OCI-LY7 (cell line): ENCODE measurements at regions not wholly inside any gene's neighbourhood (a gene's known extent, or its start where the extent isn't known, plus 50 kb on each side); places are given as distances from the start of the nearest gene placed in this dataset.

Experiments used
- BruUV-seq: library from RNA; stranded (reverse); fragments of 400-500 nt; replicated peaks from 2 replicates; lab custom pipeline; 2021; lab: Mats Ljungman, UMichigan
- CTCF ChIA-PET: fragments of 300-600 bp; sonication (Branson Sonifier 250); formaldehyde crosslinking; loops from one replicate; lab custom pipeline; 2022; ENCODE audit warnings: antibody characterized with exemption; ENCODE audit not compliant: unreplicated experiment; lab: Charles Lee
- POLR2A ChIA-PET: fragments of 300-600 bp; sonication (Branson Sonifier 250); formaldehyde crosslinking; loops from one replicate; lab custom pipeline; 2022; ENCODE audit warnings: antibody characterized with exemption; lab: Charles Lee
- DNase-seq: peaks from one replicate; pipeline ENCODE4 v3.0.0-alpha.2; 2015; ENCODE audit warnings: low spot score
- H2AFZ ChIP-seq: fragments of 200-600 bp; sonication (generic), shearing (Covaris generic); 2 replicates; pipeline ENCODE4 v1.6.1; 2014; ENCODE audit warnings: mild to moderate bottlenecking, antibody characterized with exemption, low read length, moderate library complexity
- H3K27ac ChIP-seq: fragments of 200-600 bp; sonication (generic); 2 replicates; pipeline ENCODE4 v1.5.1; 2014; ENCODE audit warnings: mixed run types, low read depth, mild to moderate bottlenecking, moderate library complexity, low read length, inconsistent platforms; ENCODE audit not compliant: poor library complexity, severe bottlenecking
- H3K36me3 ChIP-seq: fragments of 200-600 bp; sonication (generic); 2 replicates; pipeline ENCODE4 v1.6.1; 2014; ENCODE audit warnings: mild to moderate bottlenecking, antibody characterized with exemption, low read length, moderate library complexity, mixed read lengths; ENCODE audit not compliant: insufficient read depth
- H3K4me1 ChIP-seq: fragments of 200-600 bp; sonication (generic); 2 replicates; pipeline ENCODE4 v1.5.1; 2014; ENCODE audit warnings: mild to moderate bottlenecking, low read length; ENCODE audit not compliant: insufficient read depth, poor library complexity, severe bottlenecking
- H3K4me2 ChIP-seq: fragments of 200-600 bp; sonication (generic); 2 replicates; pipeline ENCODE4 v1.6.1; 2014; ENCODE audit warnings: mild to moderate bottlenecking, low read length
- H3K4me3 ChIP-seq: fragments of 200-600 bp; sonication (generic); 2 replicates; pipeline ENCODE4 v1.5.1; 2014; ENCODE audit warnings: mild to moderate bottlenecking, low read depth, low read length; ENCODE audit not compliant: poor library complexity, severe bottlenecking
- H3K79me2 ChIP-seq: fragments of 200-600 bp; sonication (generic); 2 replicates; pipeline ENCODE4 v1.6.1; 2016; ENCODE audit warnings: low read depth, mild to moderate bottlenecking, low read length, moderate library complexity, mixed read lengths; ENCODE audit not compliant: insufficient read depth
- H3K9me2 ChIP-seq: fragments of 200-600 bp; sonication (generic); 2 replicates; pipeline ENCODE4 v1.6.1; 2016; ENCODE audit warnings: mild to moderate bottlenecking, low read length, mixed read lengths; ENCODE audit not compliant: insufficient read depth
- H3K9me3 ChIP-seq: fragments of 200-600 bp; sonication (generic); 2 replicates; pipeline ENCODE4 v1.6.1; 2014; ENCODE audit warnings: mild to moderate bottlenecking, mixed run types, low read length, mixed read lengths
- H4K20me1 ChIP-seq: fragments of 200-600 bp; sonication (generic); 2 replicates; pipeline ENCODE4 v1.6.1; 2014; ENCODE audit warnings: mild to moderate bottlenecking, antibody characterized with exemption, low read length, moderate library complexity, mixed read lengths; ENCODE audit not compliant: insufficient read depth
- CTCF ChIP-seq: fragments of 200-600 bp; sonication (generic); conservative IDR thresholded peaks from 2 replicates; pipeline ENCODE4 v1.5.1; 2014; ENCODE audit warnings: mild to moderate bottlenecking, antibody characterized with exemption, low read length, moderate library complexity, mixed read lengths
- EZH2phosphoT487 ChIP-seq: fragments of 200-600 bp; sonication (generic); IDR thresholded peaks from 2 replicates; pipeline ENCODE4 v1.6.1; 2018; ENCODE audit warnings: low read depth, borderline replicate concordance, mild to moderate bottlenecking, mixed run types, antibody characterized with exemption, low read length, moderate library complexity, mixed read lengths
- intact Hi-C: fragments of 100-400 bp; cut with micrococcal nuclease; formaldehyde crosslinking; loops from one replicate; pipeline ENCODE4 v1.10.0; 2022; ENCODE audit not compliant: unreplicated experiment

- H2AFZ ChIP-seq: no peak overlapping the region
- ChIA-PET POLR2A (no interaction called here), CTCF (no interaction called here)
- BruUV-seq: no TSS peak
- no peaks in the 10 kb centered on the region for H3K9me3 ChIP-seq
- H3K4me2 ChIP-seq: no peak overlapping the region
- H3K9me2 ChIP-seq: no peaks in the 10 kb centered on the region
- H3K27ac ChIP-seq: no peak overlapping the region
- intact Hi-C loops: no loop called here
- TF ChIP-seq CTCF (no peak), EZH2phosphoT487 (no peak)
- no peak for DNase-seq
- no peaks in the 10 kb centered on the region for H3K79me2 ChIP-seq
- no peaks in the 10 kb centered on the region for H3K36me3 ChIP-seq
- H3K4me1 ChIP-seq: no peaks in the 10 kb centered on the region
- no peaks in the 10 kb centered on the region for H4K20me1 ChIP-seq
- no peak overlapping the region for H3K4me3 ChIP-seq
Measured at GRCh38 chr10:118957966-118958365, 71.5 kb upstream of the NANOS1 start.

- no peaks in the 10 kb centered on the region for H3K79me2 ChIP-seq
- BruUV-seq: no TSS peak
- POLR2A ChIA-PET: interaction anchor here (0.5 to 0.7 kb wide), 2 partner anchors 39 to 1607 kb away, joined by 3 read pairs; no protein-coding TSS in a partner anchor
- intact Hi-C loops: no loop called here
- H3K9me3 ChIP-seq: no peaks in the 10 kb centered on the region
- no peaks in the 10 kb centered on the region for H3K36me3 ChIP-seq
- H3K4me2 ChIP-seq: no peak overlapping the region
- H3K27ac ChIP-seq: no peak overlapping the region
- H4K20me1 ChIP-seq: no peaks in the 10 kb centered on the region
- no peaks in the 10 kb centered on the region for H3K4me1 ChIP-seq
- H2AFZ ChIP-seq: no peak overlapping the region
- H3K9me2 ChIP-seq: no peaks in the 10 kb centered on the region
- no peak for TF ChIP-seq CTCF
- TF ChIP-seq EZH2phosphoT487: no peak
- H3K4me3 ChIP-seq: no peak overlapping the region
- no peak for DNase-seq
- CTCF ChIA-PET: no interaction called here
Measured at GRCh38 chr10:118958559-118958958, 71.0 kb upstream of the NANOS1 start.

- no peak overlapping the region for H3K4me3 ChIP-seq
- no peaks in the 10 kb centered on the region for H3K36me3 ChIP-seq
- H3K79me2 ChIP-seq: no peaks in the 10 kb centered on the region
- intact Hi-C loops: no loop called here
- BruUV-seq: no TSS peak
- no peaks in the 10 kb centered on the region for H4K20me1 ChIP-seq
- H3K4me1 ChIP-seq: no peaks in the 10 kb centered on the region
- no peaks in the 10 kb centered on the region for H3K9me3 ChIP-seq
- ChIA-PET CTCF (no interaction called here), POLR2A (interaction anchor here (0.5 to 0.7 kb wide), 2 partner anchors 38 to 1608 kb away, joined by 3 read pairs; no protein-coding TSS in a partner anchor)
- DNase-seq: no peak
- TF ChIP-seq CTCF: no peak
- TF ChIP-seq EZH2phosphoT487: no peak
- no peak overlapping the region for H3K27ac ChIP-seq
- no peaks in the 10 kb centered on the region for H3K9me2 ChIP-seq
- no peak overlapping the region for H2AFZ ChIP-seq
- H3K4me2 ChIP-seq: no peak overlapping the region
Measured at GRCh38 chr10:118958984-118959925, 70.3 kb upstream of the NANOS1 start.
